Vagina (tissue), 2 donors: ENCODE measurements at regions not wholly inside any gene's neighbourhood (a gene's known extent, or its start where the extent isn't known, plus 50 kb on each side); places are given as distances from the start of the nearest gene placed in this dataset.

Experiments used
- POLR2A ChIP-seq, 2 donors: fragments of 450-650 bp; IDR thresholded peaks; one replicate each; pipeline ENCODE4 v1.6.1; 2017; ENCODE audit warnings: antibody characterized with exemption in 2 of 2, mild to moderate bottlenecking in 2 of 2, moderate library complexity in 2 of 2
- TF ChIP-seq, protein P1 (sequence below), 3 experiments: fragments of 450-650 bp in 2 of 3; fragments of 200-600 bp in 1 of 3; sonication (generic) in 1 of 3; IDR thresholded peaks; one replicate each; pipeline ENCODE4 v1.5.1; 2017 to 2019; ENCODE audit warnings: antibody characterized with exemption in 3 of 3, mild to moderate bottlenecking in 2 of 3, moderate library complexity in 2 of 3

GRCh38 chr1:118363396-118363795 is 178.4 kb upstream of the SPAG17 start:
- no peak for TF ChIP-seq POLR2A (IDR thresholded peaks at IDR 0.05)
- TF ChIP-seq, protein P1, sequence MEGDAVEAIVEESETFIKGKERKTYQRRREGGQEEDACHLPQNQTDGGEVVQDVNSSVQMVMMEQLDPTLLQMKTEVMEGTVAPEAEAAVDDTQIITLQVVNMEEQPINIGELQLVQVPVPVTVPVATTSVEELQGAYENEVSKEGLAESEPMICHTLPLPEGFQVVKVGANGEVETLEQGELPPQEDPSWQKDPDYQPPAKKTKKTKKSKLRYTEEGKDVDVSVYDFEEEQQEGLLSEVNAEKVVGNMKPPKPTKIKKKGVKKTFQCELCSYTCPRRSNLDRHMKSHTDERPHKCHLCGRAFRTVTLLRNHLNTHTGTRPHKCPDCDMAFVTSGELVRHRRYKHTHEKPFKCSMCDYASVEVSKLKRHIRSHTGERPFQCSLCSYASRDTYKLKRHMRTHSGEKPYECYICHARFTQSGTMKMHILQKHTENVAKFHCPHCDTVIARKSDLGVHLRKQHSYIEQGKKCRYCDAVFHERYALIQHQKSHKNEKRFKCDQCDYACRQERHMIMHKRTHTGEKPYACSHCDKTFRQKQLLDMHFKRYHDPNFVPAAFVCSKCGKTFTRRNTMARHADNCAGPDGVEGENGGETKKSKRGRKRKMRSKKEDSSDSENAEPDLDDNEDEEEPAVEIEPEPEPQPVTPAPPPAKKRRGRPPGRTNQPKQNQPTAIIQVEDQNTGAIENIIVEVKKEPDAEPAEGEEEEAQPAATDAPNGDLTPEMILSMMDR (IDR thresholded peaks at IDR 0.05) = no peak
